ENCODE measurements at regions not wholly inside any gene's neighbourhood (a gene's known extent, or its start where the extent isn't known, plus 50 kb on each side); places are given as distances from the start of the nearest gene placed in this dataset.

- Histone ChIP-seq H3K4me3 (replicated peaks; ENCODE audit: low read depth, low read length) (no peak overlapping the region), H3K36me3 (ENCODE audit: control insufficient read depth, insufficient read depth, low read length) (no peaks in the 10 kb centered on the region), H3K27me3 (replicated peaks; ENCODE audit: control insufficient read depth, insufficient read depth, low read length) (no peaks in the 10 kb centered on the region)
- TF ChIP-seq CTCF (IDR thresholded peaks at IDR 0.05; ENCODE audit: insufficient read depth, low read length, poor library complexity, severe bottlenecking) = no peak
- no peak for DNase-seq (ENCODE audit: extremely low read depth, insufficient read length)
Measured at GRCh38 chr4:29046186-29046585, 1674.0 kb upstream of the PCDH7 start.

- Histone ChIP-seq H3K27me3 (replicated peaks; ENCODE audit: control insufficient read depth, insufficient read depth, low read length) (no peaks in the 10 kb centered on the region), H3K4me3 (replicated peaks; ENCODE audit: low read depth, low read length) (no peak overlapping the region), H3K36me3 (ENCODE audit: control insufficient read depth, insufficient read depth, low read length) (no peaks in the 10 kb centered on the region)
- no peak for TF ChIP-seq CTCF (IDR thresholded peaks at IDR 0.05; ENCODE audit: insufficient read depth, low read length, poor library complexity, severe bottlenecking)
- no peak for DNase-seq (ENCODE audit: extremely low read depth, insufficient read length)
Measured at GRCh38 chr4:29046781-29047180, 1673.4 kb upstream of the PCDH7 start.

GRCh38 chr4:29047341-29048041 lies 1672.7 kb upstream of the PCDH7 start:
- H3K4me3 ChIP-seq (replicated peaks; ENCODE audit: low read depth, low read length) = no peak overlapping the region
- TF ChIP-seq CTCF (IDR thresholded peaks at IDR 0.05; ENCODE audit: insufficient read depth, low read length, poor library complexity, severe bottlenecking) = no peak
- DNase-seq (ENCODE audit: extremely low read depth, insufficient read length) = no peak
- H3K36me3 ChIP-seq (ENCODE audit: control insufficient read depth, insufficient read depth, low read length) = no peaks in the 10 kb centered on the region
- no peaks in the 10 kb centered on the region for H3K27me3 ChIP-seq (replicated peaks; ENCODE audit: control insufficient read depth, insufficient read depth, low read length)

GRCh38 chr4:29051381-29051965 lies 1668.7 kb upstream of the PCDH7 start:
- Histone ChIP-seq H3K27me3 (replicated peaks; ENCODE audit: control insufficient read depth, insufficient read depth, low read length) (no peaks in the 10 kb centered on the region), H3K36me3 (ENCODE audit: control insufficient read depth, insufficient read depth, low read length) (no peaks in the 10 kb centered on the region), H3K4me3 (replicated peaks; ENCODE audit: low read depth, low read length) (no peak overlapping the region)
- TF ChIP-seq CTCF (IDR thresholded peaks at IDR 0.05; ENCODE audit: insufficient read depth, low read length, poor library complexity, severe bottlenecking) = no peak
- DNase-seq (ENCODE audit: extremely low read depth, insufficient read length) = no peak

GRCh38 chr4:29052266-29052665 lies 1667.9 kb upstream of the PCDH7 start:
- no peaks in the 10 kb centered on the region for H3K36me3 ChIP-seq (ENCODE audit: control insufficient read depth, insufficient read depth, low read length)
- no peak for DNase-seq (ENCODE audit: extremely low read depth, insufficient read length)
- H3K4me3 ChIP-seq (replicated peaks; ENCODE audit: low read depth, low read length) = no peak overlapping the region
- no peak for TF ChIP-seq CTCF (IDR thresholded peaks at IDR 0.05; ENCODE audit: insufficient read depth, low read length, poor library complexity, severe bottlenecking)
- H3K27me3 ChIP-seq (replicated peaks; ENCODE audit: control insufficient read depth, insufficient read depth, low read length) = no peaks in the 10 kb centered on the region
